GM10248 (cell line): ENCODE measurements at regions not wholly inside any gene's neighbourhood (a gene's known extent, or its start where the extent isn't known, plus 50 kb on each side); places are given as distances from the start of the nearest gene placed in this dataset.

ENCODE experiments used
- CTCF ChIA-PET: fragments of 300-600 bp; sonication (Branson Sonifier 250); formaldehyde crosslinking; extraction: SDS; loops from one replicate; lab custom pipeline; 2021; ENCODE audit warnings: antibody characterized with exemption; lab: Yijun Ruan, JAX
- POLR2A ChIA-PET: fragments of 350-650 bp; sonication (Branson Sonifier 250); formaldehyde crosslinking; extraction: SDS; loops from one replicate; lab custom pipeline; 2020; ENCODE audit warnings: antibody characterized with exemption; lab: Yijun Ruan, JAX
- DNase-seq: peaks from one replicate; pipeline ENCODE4 v3.0.0; 2012; ENCODE audit errors: extremely low spot score
- CTCF ChIP-seq: IDR thresholded peaks from 2 replicates; pipeline ENCODE4 v1.5.1; 2012; ENCODE audit warnings: mild to moderate bottlenecking, low read depth; ENCODE audit errors: extremely low read depth, missing control alignments, control extremely low read depth

GRCh38 chr10:1895691-1896090 lies 158.4 kb upstream of the ADARB2 start:
- no peak for DNase-seq
- CTCF ChIA-PET = no interaction called here
- POLR2A ChIA-PET = no interaction called here
- no peak for TF ChIP-seq CTCF

GRCh38 chr10:1894912-1895311 lies 157.6 kb upstream of the ADARB2 start:
- DNase-seq = no peak
- ChIA-PET CTCF (no interaction called here), POLR2A (no interaction called here)
- no peak for TF ChIP-seq CTCF

- CTCF ChIA-PET = no interaction called here
- POLR2A ChIA-PET = no interaction called here
- no peak for TF ChIP-seq CTCF
- no peak for DNase-seq
Measured at GRCh38 chr10:1893941-1894340, 156.6 kb upstream of the ADARB2 start.

GRCh38 chr10:1886039-1886438 lies 148.7 kb upstream of the ADARB2 start:
- ChIA-PET CTCF (interaction anchor here (1.9 kb wide), 1 partner anchor 12 kb away, joined by 4 read pairs; no protein-coding TSS in a partner anchor), POLR2A (no interaction called here)
- no peak for DNase-seq
- TF ChIP-seq CTCF = no peak

- no peak for DNase-seq
- no peak for TF ChIP-seq CTCF
- CTCF ChIA-PET = no interaction called here
- POLR2A ChIA-PET = no interaction called here
Measured at GRCh38 chr10:1882728-1883127, 145.4 kb upstream of the ADARB2 start.

- CTCF ChIA-PET = no interaction called here
- POLR2A ChIA-PET = no interaction called here
- TF ChIP-seq CTCF = no peak
- DNase-seq = no peak
Measured at GRCh38 chr10:1882180-1882579, 144.9 kb upstream of the ADARB2 start.

- DNase-seq = no peak
- POLR2A ChIA-PET = no interaction called here
- no peak for TF ChIP-seq CTCF
- CTCF ChIA-PET = no interaction called here
Measured at GRCh38 chr10:1881636-1882035, 144.3 kb upstream of the ADARB2 start.
